CD4-positive, alpha-beta T cell treated with Interferon alpha-2 for 1 hour (primary cell): ENCODE measurements at regions not wholly inside any gene's neighbourhood (a gene's known extent, or its start where the extent isn't known, plus 50 kb on each side); places are given as distances from the start of the nearest gene placed in this dataset.

Experiments used
- DNase-seq, 2 donors: peaks; one replicate each; pipeline ENCODE4 v3.0.0-alpha.2; 2020 to 2022

DNA sequence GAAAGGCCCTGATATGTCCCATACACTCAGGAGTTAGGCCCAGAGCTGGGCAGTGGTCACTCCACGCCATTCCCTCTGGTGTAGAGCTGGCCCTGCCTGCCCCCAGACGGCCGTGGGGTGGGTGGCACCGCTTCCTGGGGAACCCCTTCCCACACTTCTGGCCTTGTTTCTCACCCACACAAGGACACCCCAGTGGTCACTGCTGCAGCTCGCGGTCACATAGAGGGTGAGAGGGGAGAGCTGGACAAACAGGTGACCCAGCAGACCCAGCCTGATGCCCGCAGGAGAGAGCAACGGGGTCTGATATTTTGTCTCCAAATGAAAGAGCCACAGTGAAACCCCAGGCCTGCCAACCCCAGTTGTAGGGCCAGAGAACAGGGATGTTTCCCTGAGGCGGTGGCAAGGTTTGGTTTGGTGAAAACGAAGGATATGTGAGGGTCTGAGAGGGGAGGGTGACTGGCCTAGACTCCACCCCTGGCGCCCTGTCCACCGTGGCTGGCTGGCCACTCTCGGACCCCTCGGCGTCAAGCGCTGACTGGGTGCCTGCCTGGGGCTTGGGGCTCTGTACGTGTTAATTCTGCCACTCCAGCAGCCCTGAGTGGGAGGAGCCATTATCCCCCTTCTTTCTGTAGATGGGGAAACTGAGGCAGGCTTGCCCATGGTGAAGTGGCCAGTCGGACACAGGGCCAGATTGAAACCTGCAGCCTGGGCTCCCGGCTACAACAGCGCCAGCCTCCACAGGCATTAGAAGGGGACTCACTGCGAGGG, 71.0 kb upstream of the PPARA start:
- no peak for DNase-seq

DNA sequence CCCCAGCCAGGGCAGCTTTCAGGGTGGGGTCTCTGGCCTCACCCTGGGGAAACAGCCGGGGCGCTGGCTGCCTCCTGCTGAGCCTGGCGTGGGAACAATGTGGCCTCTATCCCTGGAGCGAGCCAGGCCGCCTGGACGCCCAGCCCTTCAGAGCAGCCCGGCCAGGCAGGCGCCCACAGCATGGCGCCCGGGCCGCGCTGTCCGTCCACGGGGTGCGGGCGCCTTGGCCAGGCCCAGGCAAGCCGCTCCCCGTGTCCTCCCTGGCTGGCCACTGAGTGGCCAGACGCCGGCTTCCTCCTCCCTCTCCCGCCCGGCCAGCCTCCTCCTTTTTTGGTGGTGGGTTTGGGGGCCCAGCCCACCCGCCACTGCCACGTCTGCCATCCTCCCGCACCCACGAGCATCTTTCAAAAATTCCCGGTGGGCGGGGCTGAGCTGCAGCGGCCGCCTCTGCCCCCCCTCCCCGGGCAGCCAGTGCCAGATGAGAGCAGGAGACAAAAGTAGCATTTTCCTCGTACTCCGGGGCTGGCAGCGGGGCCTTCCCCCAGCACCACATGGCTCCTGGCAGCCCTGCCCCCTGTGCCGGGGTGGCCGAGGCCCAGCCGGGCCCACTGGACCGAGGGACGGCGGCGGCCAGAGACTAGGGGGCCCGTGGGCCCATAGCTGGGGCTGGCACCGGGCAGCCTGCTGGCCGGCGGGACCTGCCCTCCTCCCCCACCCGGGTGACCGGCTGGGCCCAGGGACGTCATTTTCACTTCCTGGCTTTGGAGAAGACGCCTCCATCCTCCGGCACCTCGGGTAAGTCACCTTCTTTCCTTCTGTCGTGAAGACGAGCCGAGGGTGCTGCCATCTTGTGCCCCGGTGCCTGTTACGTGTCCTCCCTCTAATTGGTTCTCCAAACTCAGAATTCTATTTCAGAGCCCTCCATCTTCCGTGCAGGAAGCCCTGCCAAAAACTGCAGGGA, 70.2 kb upstream of the PPARA start:
- no peak for DNase-seq

DNA sequence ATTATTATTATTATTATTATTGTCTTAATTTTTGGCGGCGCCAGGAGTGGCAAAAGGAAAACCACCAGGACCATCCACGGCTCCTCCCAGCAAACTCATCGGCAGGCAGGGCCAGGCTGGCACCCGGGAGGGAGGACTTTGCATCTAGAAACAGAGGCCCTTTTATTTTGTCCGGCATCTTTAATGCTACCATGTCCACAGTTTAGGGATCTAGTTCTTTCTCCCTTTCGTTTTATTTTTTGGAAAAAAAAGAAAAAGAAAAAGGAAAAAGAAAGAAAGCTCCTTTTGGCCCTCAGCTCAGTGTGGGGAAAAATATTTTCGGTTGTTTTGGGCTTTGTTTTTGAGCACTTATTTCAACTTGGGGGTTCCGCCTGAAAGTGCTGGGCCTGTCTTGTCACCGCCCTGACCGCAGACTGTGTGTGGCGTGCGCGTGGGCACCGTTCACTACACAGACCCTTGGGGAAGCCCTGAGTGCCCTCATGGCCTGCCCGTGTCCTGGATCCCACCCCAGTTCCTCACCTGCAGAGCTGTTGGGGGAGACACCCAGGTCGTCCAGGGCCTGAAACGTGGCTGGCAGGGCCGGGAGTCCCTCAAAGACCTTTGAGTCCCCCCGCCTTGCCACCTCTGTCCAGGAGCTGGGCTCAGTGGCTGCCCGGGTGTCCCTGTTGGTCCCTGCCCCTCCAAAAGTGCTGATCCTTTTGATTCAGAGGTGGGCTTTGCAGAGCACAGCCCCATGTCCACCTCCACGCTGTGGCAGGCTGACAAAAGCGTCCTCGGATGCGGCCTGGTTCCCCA, 69.1 kb upstream of the PPARA start:
- no peak for DNase-seq

DNA sequence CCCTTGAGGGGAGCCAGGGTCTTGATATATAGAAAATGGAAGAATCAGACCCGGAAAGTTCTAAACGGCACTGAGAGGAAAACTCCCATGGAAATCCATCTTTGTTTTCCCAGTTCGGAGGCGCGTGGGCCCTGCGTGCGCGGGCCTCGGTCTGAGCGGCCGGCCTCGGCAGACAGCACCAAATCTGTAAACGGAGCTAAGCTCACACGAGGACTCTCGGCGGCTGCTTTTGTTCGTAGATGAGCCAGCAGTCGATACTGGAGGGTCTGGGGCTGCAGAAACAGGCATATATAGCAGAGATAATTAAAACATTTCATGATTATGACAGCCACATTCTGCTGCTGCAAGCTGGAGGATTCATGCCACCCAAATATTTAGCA, 68.5 kb upstream of the PPARA start:
- no peak for DNase-seq

DNA sequence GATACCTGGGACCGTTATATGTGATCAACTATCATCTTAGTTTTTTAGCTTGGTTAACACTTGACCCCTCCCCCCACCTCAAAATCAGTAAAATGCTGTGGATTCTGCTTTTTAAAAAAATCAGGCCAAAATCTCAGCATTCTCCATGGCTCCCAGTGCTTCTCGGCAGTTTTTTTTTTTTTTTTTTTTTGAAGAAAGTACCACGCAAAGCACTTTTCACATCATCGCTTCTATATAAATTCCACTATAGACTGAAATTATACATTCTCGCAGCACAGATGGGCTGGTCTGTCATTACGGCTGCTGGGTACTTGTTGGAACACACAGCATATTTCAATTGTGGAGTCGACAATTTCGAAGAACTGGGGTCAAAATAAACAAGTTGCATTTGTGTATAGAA, 67.7 kb upstream of the PPARA start:
- no peak for DNase-seq

DNA sequence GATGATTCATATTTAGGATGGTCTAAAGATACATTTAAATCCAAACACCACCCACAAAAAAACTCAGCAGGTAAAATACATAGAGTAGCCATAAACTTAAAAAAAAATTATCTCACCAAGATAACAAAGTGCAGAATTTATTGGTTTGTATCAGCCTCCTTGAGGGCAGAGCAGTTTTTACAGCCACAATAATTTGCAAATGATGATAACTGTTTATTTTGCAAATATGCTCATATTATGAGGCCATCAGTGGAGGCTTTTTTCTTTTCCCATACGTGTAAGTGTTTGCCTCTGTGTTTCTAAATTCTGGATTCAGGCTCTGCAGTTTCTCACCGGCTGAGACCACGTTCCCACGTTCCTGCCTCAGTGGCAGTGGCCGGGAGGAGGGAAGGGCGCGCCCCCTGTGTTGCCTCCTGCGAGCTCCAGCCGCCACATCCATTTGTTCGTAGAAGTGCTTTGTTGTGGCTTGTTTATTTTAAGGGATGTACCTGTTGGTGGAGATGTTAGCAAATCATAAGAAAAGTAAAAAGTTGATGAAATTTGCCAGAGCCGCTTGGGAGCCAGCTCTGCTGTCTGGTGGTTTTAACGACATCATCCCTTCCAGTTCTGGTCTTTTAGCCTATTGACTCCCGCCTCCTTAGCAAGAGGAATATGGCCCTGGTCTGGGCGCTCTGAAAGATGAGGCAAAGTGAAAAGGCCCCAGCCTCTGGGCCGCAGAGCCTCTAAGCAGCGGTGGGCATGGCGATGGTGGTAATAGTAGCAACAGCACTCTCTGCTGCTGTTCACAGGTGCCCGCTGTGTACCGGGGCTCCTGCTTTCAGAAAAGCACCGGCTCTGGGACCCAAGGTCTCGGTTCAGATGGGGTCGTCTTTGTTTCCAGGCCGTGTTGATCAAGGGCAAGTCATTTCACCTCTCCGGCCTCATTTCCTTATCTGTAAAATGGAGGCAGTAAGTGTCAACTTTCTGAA, 66.7 kb upstream of the PPARA start:
- DNase-seq = no peak

DNA sequence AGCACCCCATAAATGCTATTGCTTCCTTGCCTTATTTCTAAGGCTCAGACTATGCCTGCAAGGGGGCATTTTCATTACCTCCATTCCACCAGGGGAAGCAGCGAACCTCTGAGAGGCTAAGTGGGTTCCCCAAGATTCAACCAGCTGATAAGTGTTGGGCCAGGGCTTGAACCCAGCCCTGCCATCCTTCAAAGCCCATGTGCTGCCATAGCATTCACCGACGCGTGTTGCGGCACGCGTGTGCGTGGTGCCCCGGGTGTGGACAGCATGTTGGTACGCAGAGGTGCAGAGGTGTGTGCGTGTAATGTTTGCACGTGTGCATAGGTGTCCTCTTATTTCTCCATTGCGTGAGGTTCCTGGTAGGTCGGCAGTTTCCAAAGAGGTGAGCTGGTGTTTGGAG, 66.0 kb upstream of the PPARA start:
- no peak for DNase-seq

DNA sequence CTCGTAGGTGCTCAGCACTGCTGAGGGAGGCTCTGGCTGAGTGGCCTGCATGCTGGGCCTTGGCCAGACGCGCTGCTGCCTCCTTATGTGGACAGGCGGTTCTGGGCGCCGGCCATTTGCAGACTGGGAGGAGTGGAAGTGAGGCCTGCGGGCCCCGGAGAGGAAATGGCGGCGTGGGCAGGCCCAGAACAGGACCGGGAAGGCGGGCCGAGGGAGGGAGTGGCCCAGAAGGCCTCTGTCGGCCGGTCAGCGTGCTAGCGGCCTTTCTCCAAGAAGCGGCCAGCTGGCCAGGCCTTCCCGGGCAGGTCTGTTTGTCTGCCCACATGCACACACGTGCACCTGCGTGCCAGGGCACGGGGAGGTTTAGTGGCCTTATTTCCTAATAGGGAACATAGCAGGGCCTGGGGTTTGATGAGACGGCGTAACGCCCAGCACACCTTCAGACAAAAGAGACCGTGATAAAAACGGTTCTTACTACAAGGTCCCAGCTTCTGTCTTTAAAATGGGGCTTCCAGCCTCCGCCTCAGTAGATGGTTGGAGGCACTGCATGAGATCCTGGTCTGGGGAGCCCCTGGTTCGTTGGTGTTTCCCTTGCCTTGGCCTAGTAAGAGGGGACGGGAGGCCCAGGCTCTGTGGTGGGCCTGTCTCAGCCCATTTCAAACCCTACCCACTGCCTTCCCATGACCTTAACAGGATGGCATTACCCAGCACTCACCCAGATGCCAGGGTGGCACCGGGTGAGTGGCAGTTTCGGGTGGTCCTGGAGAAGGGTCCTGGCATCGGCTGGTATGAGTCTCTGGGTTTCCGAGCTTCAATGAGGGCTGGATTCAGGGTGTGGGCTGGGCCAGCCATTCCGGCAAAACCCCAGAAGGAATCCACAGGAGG, 65.1 kb upstream of the PPARA start:
- no peak for DNase-seq

DNA sequence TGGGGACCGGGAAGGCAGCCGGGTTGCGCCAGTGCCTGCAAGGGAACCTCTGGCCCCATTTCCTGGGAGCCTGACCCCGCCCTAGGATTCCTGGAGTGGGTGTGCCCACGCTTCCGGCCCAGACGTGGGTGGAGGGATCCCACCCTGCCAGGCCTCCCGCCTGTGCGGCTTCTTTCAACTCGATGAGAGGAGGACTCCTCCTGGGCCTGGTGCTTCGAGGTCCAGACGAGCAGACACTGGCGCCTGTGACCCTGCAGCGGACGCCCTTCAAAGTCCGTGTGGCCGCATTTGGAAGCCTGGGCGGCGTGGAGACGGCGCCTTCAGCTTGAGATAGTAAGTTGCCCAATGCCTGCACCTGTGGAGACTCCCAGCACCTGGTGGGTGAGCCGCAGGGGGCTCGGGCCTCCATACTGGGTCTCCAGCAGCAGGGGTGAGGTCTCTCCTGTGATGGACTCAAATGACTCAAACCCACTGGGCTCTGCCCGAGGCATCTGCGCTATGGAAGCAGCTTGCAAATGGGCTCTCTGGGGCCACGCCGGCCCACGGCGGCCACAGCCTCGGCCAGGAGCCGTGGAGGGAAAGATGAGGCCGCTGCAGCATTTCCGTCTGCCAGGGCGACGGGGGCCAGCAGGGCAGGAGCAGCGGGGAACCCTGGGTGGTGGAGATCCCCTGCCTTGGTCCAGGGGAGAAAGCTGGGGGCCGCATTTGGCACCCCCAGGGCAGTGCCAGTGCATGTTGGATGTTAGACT, 64.3 kb upstream of the PPARA start:
- DNase-seq = no peak

DNA sequence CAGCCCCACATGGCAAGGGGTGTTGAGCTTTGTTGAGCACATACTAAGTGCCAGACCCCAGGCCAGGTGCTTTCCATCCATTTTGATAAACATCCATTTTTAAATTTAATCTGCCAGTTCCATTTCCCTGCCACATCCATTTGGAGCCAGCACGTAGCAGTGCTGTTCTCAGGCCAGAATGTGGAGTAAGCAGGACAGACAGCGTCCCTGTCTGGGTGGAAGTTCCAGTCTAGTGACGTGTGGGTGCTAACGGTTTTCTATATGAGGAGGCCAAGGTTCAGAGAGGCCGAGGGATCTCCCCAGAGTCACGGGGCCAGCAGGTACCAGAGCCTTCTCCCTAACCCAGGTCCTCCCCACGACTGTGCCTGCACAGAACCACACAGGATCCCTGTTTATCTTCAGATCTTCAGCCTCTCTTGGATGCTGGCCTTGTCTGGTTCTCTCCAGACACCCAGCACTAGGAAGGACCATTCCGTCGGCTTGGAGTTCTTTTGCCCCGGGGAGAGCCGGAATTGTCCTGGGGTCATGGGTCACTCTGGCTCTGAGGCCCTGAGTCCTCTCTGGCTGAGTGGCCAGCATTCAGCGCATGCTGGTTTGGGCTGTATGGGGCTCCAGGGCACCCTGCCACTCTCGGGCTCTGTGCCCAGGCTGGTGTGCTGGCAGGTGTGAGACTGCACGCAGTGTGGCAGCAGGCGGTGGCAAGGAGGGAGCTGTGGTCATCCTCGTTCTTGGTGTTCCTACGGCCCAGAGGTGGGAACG, 63.6 kb upstream of the PPARA start:
- DNase-seq = no peak

DNA sequence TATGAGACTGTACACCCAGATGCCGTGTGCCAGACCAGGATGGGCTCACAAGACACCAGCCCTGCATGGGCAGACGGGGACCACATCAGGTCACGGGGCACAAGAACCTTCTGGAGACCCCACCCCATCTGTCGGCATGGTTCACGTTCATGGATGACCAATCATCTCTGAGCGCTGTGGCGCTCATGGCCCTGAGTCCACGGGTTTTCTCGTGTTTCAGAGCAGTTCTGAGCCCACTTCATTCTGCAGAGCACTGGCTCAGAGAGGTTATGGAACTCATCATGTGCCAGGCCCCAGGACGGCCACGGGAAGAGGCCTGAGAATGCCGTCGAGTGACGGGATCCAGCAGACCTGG, 63.0 kb upstream of the PPARA start:
- no peak for DNase-seq

DNA sequence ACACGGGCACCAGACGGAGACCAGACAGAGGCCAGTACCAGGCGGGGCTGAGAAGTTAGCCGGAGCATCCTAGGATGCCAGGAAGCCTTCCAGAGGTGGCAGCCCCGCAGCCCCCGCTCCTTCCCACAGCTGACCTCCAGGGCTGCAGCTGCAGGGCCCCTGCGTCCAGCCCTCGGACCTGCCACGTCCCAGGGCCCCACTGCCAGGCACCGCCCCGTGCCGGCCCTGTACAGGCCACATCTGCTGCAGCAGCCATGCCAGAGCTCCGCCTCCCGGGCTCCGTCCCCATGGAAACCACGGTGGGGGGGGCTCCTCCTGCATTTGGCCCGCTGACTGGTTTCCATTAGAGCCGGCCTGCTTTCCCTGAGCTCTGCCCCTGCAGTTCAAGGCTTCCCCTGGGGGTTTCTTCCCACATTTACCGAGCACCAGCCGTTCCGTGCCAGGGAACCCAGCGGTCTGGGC, 62.5 kb upstream of the PPARA start:
- no peak for DNase-seq

DNA sequence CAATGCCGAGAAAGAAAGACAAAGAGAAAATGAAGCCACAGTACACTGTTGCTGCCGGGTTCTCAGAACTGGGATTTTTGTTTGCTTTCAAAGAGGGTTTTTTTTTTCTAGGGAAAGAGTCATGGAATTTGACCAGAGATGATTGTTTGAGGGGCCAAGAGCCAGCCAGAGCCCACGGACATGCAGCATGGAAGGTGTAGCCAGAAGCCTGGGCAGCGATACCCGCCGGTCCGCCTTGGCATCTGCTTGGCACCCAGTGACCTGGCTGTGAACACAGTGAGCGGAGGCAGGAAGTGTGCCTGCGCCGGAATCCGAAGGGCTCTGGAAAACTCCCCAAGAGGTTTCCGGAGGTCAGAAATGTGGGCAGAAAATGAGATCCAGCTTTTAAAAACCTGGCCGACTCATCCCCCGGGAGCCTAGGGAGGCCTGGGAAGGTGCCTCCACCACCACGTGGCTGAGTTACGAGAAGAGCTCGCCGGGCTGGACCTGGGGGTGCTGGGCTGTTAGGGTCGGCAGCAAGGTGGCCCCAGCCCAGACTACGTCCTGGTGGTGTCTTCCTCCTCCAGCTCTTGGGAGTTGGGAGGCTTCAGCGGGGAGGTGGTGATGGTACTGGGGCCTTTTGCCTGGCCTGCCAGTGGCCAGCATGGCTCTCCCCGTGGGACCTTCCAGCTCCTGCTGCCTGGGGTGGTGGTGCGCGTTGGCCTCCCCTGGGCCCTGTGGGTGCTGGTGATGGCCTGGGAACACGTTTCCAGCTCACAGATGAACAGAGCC, 61.6 kb upstream of the PPARA start:
- DNase-seq = no peak

DNA sequence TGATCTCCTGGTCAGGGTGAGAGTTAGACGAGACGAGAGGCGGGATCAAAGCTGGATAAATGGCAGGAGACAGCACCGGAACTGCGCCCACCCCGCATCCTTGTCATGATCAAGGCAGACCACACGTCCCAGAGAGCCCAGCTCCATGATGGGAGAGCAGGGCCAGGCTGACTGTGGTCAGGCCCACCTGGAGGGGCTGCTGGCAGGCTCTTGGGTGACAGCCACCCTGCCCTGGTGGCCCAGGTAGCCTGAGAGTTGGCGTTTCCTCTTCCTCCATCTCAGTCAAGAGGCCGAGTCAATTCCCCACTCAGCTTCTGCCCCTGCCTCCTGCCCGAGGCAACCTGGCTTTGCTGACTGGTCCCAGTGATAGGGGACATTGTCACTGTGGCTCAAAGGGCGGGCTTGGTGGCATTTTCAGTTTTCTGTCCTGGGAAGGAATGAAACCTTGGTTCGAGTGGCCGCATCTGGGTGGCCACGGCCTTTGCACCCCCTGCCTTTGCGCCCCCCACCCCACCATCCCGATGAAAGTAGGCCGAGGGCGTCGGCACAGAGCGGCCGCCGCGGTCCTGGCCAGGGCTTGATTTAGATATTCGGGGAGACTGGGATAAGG, 60.8 kb upstream of the PPARA start:
- no peak for DNase-seq

DNA sequence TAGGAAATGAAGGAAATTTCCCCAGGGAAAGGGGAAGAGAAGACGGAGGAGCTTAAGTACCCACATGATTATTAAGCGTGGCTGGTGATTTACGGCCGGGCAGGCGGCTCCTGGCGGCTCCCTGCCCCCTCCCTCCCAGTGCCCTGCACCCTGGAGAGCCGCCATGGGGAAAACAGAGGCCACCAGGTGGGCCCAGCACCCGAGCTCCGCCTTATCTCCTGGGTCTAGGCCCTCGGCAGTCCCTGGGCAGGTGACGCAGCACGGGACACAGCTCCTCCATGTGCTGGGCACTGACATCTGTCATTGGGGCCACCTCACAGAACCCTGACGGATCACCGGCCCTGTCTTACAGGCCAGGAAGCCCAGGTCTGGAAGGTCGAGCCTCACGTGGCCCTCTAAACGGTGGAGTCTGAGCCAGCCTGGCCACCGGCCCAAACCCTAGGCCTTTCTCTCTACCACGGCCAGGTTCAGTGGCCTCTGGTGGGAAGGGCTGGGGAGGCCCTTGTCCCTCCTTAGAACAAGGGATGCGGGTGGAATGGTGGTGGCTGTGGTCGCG, 60.2 kb upstream of the PPARA start:
- no peak for DNase-seq

DNA sequence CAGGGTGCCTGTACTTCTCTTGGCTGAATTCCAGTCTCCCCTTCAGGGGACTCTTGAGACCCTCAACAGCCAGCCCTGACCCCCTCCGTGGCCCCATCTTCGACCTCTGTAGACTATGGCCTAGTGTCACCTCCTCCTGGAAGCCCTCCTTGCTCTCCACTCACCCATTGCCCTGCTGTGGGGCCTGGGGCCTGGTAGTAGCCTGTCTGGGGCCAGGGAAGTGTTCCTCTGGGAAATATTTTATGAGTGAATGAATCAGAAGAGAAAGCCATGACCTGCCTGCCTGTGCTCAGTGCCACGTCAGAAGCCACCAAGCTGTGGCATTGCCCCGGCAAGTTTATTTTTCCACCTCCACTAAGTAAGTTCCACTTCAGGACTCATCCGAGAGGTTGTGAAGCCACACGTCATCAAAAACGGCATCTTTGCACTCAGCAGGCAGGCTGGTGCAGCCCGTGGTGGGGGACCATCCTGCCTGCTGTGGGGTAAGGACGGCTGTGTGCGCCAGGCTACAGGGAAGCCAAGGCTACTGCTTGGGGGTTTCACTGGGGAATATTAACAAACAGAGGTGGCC, 59.6 kb upstream of the PPARA start:
- no peak for DNase-seq

DNA sequence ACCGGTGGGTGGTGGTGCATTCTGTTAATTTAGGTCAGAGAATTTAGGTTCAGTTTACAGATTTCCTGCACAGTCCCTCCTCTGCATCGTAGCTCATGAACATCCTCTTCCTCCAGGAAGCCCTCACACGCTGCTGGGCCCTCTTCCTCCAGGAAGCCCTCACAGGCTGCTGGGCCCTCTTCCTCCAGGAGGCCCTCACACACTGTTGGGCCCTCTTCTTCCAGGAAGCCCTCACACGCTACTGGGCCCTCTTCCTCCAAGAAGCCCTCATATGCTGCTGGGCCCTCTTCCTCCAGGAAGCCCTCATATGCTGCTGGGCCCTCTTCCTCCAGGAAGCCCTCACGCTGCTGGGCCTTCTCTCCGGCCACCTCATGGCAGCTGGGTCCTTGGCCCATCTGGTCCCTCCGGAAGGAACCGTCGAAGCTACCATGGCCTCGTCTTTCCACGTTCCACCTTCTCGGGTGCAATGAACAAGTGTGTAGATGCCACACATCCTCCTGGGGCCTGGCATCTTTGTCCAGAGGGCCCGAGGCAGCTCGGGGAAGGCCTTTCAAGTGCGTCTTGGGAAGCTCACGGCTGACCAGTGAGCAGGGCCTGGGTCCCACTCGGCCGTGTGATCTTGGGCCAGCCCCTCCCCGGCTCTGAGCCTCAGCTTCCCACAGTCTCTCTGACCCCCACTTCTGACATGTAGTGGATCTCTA, 58.9 kb upstream of the PPARA start:
- DNase-seq = no peak
